ENCODE measurements at regions not wholly inside any gene's neighbourhood (a gene's known extent, or its start where the extent isn't known, plus 50 kb on each side); places are given as distances from the start of the nearest gene placed in this dataset.

DNA sequence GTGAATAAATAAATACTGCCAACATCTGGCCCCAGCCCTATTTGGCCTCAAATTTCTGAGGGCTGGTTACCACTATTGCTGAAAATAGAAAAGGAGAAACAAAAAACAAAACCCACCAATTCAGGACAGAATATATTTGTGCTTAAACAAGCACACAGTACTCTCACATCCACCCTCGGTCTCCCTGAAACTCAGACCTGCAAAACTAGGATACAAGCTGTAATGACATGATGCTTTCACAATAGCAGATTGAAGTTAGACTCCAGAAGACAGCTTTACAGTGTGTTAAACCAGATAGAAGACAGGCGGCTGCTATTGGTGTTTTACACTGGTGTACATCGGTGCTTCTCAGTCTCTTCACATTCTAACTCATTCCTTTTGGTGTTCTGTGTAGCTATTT lies 214.9 kb upstream of the DMRT1 start:
- TF ChIP-seq POLR2AphosphoS5 (IDR thresholded peaks at IDR 0.05; ENCODE audit: low read depth, low read length) (no peak), POLR2A (IDR thresholded peaks at IDR 0.05; ENCODE audit: low read depth, low read length) (no peak)
